HG03039 (cell line): ENCODE measurements at regions not wholly inside any gene's neighbourhood (a gene's known extent, or its start where the extent isn't known, plus 50 kb on each side); places are given as distances from the start of the nearest gene placed in this dataset.

Source experiments
- ATAC-seq: cut with Tn5 transposase; IDR thresholded peaks from one replicate; pipeline ENCODE4 v1.9.1; 2021; ENCODE audit warnings: mild to moderate bottlenecking, moderate library complexity; ENCODE audit not compliant: unreplicated experiment

DNA sequence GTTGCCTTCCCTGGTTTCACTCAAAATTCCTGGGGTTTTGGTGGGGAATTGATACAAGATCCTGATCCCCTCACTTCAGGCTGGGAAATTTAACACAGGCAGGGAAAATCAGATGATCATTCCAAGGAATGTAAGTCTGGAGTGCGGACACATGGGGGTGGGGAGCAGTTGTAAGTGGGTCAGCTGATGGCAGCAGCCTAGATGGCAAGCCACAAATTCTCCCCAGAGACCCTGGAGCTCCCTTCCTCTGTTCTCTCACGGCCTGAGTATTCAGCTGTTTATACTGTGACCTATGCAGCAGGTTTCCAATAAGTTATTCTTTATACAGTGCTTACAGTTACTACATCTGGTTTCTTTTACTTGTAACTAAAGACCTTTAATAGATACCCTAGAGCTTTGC is 144.9 kb downstream of the SH3BGRL2 start:
- no peak for ATAC-seq

DNA sequence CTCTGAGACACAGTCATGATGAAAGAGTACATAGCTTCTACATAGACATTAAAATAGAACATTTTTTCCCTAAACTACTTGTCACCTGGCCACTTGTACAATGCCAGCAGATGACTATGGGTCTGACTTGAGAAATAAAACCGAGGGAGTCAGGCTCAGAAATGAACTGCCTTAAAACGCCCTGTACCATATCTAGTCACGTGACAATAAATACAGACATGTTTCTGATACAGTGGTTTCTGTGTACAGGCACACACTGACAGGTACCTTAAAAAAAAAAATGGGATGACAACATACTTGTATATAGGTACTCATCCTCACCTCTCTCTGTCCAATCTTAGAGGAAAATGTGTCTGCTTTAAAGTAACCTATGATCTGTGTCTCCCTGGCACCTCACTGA is 144.1 kb downstream of the SH3BGRL2 start:
- no peak for ATAC-seq

DNA sequence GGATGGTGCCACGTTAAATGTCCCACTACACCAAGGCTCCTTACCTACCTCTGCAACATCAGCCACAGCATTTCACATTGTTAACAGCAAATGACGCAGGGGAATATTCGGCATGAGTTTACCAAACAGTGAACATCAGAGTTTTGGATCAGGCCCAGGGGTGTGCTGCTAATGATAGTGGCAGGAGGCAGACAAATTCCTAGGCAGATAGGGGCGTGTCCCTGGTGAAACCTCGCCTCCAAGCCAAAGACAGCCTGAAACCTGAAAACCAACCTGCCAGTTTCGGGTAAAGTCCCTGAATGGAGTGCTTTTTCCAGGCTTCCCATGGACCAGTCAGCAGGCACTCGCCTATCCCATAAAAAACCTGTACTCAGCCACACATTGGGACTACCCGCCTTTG is 133.6 kb downstream of the SH3BGRL2 start:
- ATAC-seq, result no peak

DNA sequence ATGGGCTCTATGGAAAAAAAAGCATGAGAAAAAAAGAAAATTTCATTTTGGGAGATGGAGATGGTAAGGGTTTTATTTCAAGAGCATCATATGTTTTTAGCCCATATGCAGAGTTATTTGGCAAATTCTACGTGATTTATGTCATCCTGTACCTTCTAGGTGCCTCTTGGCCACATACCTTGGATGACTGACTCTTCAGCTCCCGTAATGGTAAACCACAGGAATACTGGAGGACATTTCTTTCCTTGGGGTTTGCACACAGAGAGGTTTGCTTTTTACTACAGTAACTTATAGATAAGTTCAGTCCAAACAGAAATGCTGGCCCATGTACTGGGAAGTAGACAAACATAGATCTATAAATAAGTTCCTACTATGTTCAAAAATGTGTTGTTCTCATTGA is 132.2 kb downstream of the SH3BGRL2 start:
- ATAC-seq, result no peak

DNA sequence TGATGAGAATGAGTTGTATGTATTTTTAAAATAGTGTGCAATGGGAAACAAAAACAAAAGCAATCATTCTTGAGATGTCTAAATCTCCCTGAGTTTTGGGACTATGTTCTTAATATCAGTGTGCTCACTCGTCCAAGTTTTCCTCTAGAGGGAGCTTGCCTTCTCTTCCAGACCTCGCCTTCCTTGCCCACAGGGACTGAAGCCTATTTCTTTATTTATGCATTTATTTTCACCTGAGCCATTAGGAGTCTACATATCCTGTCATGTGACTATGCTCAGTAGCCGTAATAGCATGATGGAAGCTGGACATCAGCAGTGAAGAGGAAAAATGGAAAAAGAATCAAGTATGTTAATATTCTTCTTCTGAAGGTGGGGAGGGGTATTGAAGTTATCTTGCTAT is 131.2 kb downstream of the SH3BGRL2 start:
- ATAC-seq, result no peak

DNA sequence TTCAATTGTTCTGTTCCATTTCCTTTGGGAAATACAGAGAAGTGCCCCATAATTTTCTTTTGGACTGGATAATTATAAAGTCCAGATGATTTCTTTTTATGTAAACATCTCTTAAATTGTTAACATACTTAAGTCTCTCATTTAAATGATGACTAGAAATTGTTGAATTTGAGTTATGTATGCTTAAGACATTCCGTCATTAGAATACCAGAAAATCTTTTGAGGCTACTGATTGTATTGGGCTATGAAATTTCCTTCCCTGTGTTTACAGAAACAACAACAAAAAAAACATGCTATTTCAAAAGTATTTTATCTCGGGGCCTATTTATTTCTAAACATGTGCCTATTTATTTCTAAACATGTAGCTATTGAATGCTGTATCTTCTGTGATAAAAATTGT is 125.4 kb downstream of the SH3BGRL2 start:
- ATAC-seq, result no peak

DNA sequence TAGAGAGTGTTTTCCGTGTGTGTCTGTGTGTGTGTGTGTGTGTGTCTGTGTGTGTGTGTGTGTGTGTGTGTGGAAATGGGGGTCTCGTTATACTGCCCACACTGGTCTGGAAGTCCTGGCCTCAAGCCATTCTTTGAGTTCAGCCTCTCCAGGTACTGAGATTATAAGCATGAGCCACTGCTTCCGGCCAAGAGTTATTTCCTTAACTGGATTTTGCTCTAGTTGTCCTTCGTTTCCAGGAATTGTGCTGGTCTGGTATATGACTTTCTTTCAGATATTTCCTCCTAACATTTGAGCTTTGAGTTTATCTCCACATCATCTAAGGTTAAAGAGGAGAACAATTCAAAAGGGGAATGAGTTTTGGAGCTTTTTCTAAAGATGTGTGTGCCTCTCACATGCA is 124.8 kb downstream of the SH3BGRL2 start:
- no peak for ATAC-seq
